ENCODE measurements at regions not wholly inside any gene's neighbourhood (a gene's known extent, or its start where the extent isn't known, plus 50 kb on each side); places are given as distances from the start of the nearest gene placed in this dataset.
"Not testable (repeated sequence)": the region's sequence is repeated elsewhere in the genome, so short reads cannot be mapped to it uniquely, and the experiment has no call there.

- CTCF ChIA-PET = no interaction called here
- 94% methylated on average over 2 of the region's 2 CpGs for WGBS (ENCODE audit: insufficient coverage)
- H3K4me3 Mint-ChIP-seq = no peak overlapping the region
Observed at GRCh38 chr21:35384375-35384774, 335.3 kb upstream of the RUNX1 start.

GRCh38 chr21:35382696-35383095, 333.6 kb upstream of the RUNX1 start:
- Histone ChIP-seq H3K4me1 (ENCODE audit: control insufficient read depth in 1 of 2, extremely low read depth in 1 of 2, insufficient read depth in 2 of 2, low read length in 2 of 2) (no peaks in the 10 kb centered on the region), H3K9me3 (no peaks in the 10 kb centered on the region), H3K27me3 (replicated peaks in 1 of 2; ENCODE audit: control insufficient read depth in 2 of 2, extremely low read depth in 1 of 2, insufficient read depth in 2 of 2, low read length in 1 of 2) (no peaks in the 10 kb centered on the region), H3K4me3 (ENCODE audit: control insufficient read depth in 1 of 2, extremely low read depth in 1 of 2, low read length in 1 of 2) (no peak overlapping the region), H3K36me3 (ENCODE audit: control insufficient read depth in 2 of 2, extremely low read depth in 1 of 2, insufficient read depth in 1 of 2, low read length in 1 of 2) (no peaks in the 10 kb centered on the region), H3K27ac (ENCODE audit: low read length) (no peak overlapping the region)
- H3K9me3 Mint-ChIP-seq = no peaks in the 10 kb centered on the region
- no peak overlapping the region for H3K4me3 Mint-ChIP-seq
- H3K4me1 Mint-ChIP-seq = no peaks in the 10 kb centered on the region
- POLR2A ChIA-PET = no interaction called here
- H3K27ac Mint-ChIP-seq = no peak overlapping the region
- DNase-seq (no peak), ATAC-seq (replicated peaks in 1 of 4) (no peak)
- CTCF ChIA-PET = interaction anchor here in 1 of 2 donors (0.7 kb wide), 1 partner anchor 448 kb away, joined by 4 read pairs; no protein-coding TSS in a partner anchor
- peaks cover 0 to 7% of the 10 kb centered on the region in 2 donors for H3K27me3 Mint-ChIP-seq
- 96% methylated on average over 3 of the region's 6 CpGs for whole genome bisulfite sequencing (ENCODE audit: insufficient coverage)
- no peaks in the 10 kb centered on the region for H3K36me3 Mint-ChIP-seq

More at GRCh38 chr21:35384375-35384774, 335.3 kb upstream of the RUNX1 start:
- Histone ChIP-seq H3K4me1 (ENCODE audit: control insufficient read depth in 1 of 2, extremely low read depth in 1 of 2, insufficient read depth in 2 of 2, low read length in 2 of 2) (no peaks in the 10 kb centered on the region), H3K27ac (ENCODE audit: low read length) (no peak overlapping the region), H3K4me3 (ENCODE audit: control insufficient read depth in 1 of 2, extremely low read depth in 1 of 2, low read length in 1 of 2) (no peak overlapping the region), H3K9me3 (no peaks in the 10 kb centered on the region), H3K27me3 (replicated peaks in 1 of 2; ENCODE audit: control insufficient read depth in 2 of 2, extremely low read depth in 1 of 2, insufficient read depth in 2 of 2, low read length in 1 of 2) (no peaks in the 10 kb centered on the region), H3K36me3 (ENCODE audit: control insufficient read depth in 2 of 2, extremely low read depth in 1 of 2, insufficient read depth in 1 of 2, low read length in 1 of 2) (no peaks in the 10 kb centered on the region)
- H3K9me3 Mint-ChIP-seq = peaks cover 0 to 7% (median 6%) of the 10 kb centered on the region in 3 donors
- H3K27ac Mint-ChIP-seq = no peak overlapping the region
- no peak for DNase-seq
- H3K27me3 Mint-ChIP-seq = peaks cover 0 to 7% of the 10 kb centered on the region in 2 donors
- POLR2A ChIA-PET = no interaction called here
- no peaks in the 10 kb centered on the region for H3K4me1 Mint-ChIP-seq
- no peaks in the 10 kb centered on the region for H3K36me3 Mint-ChIP-seq
- ATAC-seq (replicated peaks in 1 of 4) = no peak

- Mint-ChIP-seq H3K4me1 (no peaks in the 10 kb centered on the region), H3K27ac (no peak overlapping the region), H3K9me3 (no peaks in the 10 kb centered on the region), H3K4me3 (no peak overlapping the region), H3K27me3 (peaks cover 0 to 7% of the 10 kb centered on the region in 2 donors), H3K36me3 (no peaks in the 10 kb centered on the region)
- ChIA-PET CTCF (no interaction called here), POLR2A (no interaction called here)
- Histone ChIP-seq H3K27ac (ENCODE audit: low read length) (no peak overlapping the region), H3K36me3 (ENCODE audit: control insufficient read depth in 2 of 2, extremely low read depth in 1 of 2, insufficient read depth in 1 of 2, low read length in 1 of 2) (no peaks in the 10 kb centered on the region), H3K4me3 (ENCODE audit: control insufficient read depth in 1 of 2, extremely low read depth in 1 of 2, low read length in 1 of 2) (no peak overlapping the region), H3K4me1 (ENCODE audit: control insufficient read depth in 1 of 2, extremely low read depth in 1 of 2, insufficient read depth in 2 of 2, low read length in 2 of 2) (no peaks in the 10 kb centered on the region), H3K27me3 (replicated peaks in 1 of 2; ENCODE audit: control insufficient read depth in 2 of 2, extremely low read depth in 1 of 2, insufficient read depth in 2 of 2, low read length in 1 of 2) (no peaks in the 10 kb centered on the region), H3K9me3 (no peaks in the 10 kb centered on the region)
- DNase-seq = no peak
- 87% methylated on average over 4 of the region's 6 CpGs for WGBS (ENCODE audit: insufficient coverage)
- ATAC-seq (replicated peaks in 1 of 4) = no peak
Observed at GRCh38 chr21:35381743-35382310, 332.7 kb upstream of the RUNX1 start.

- H3K4me1 ChIP-seq (ENCODE audit: control insufficient read depth in 1 of 2, extremely low read depth in 1 of 2, insufficient read depth in 2 of 2, low read length in 2 of 2); H3K27ac Mint-ChIP-seq; H3K9me3 Mint-ChIP-seq; H3K27ac ChIP-seq (ENCODE audit: low read length); H3K4me3 ChIP-seq (ENCODE audit: control insufficient read depth in 1 of 2, extremely low read depth in 1 of 2, low read length in 1 of 2); H3K36me3 ChIP-seq (ENCODE audit: control insufficient read depth in 2 of 2, extremely low read depth in 1 of 2, insufficient read depth in 1 of 2, low read length in 1 of 2); H3K4me1 Mint-ChIP-seq; POLR2A ChIA-PET; CTCF ChIA-PET; H3K4me3 Mint-ChIP-seq; H3K27me3 Mint-ChIP-seq; ATAC-seq (replicated peaks in 1 of 4); H3K9me3 ChIP-seq; DNase-seq; H3K36me3 Mint-ChIP-seq; H3K27me3 ChIP-seq (replicated peaks in 1 of 2; ENCODE audit: control insufficient read depth in 2 of 2, extremely low read depth in 1 of 2, insufficient read depth in 2 of 2, low read length in 1 of 2): not testable (repeated sequence)
- 100% methylated on average over 1 of the region's 3 CpGs for WGBS (ENCODE audit: insufficient coverage)
Observed at GRCh38 chr21:35380304-35380703, 331.2 kb upstream of the RUNX1 start.

- H3K9me3 ChIP-seq = no peaks in the 10 kb centered on the region
- H3K27me3 ChIP-seq (replicated peaks in 1 of 2; ENCODE audit: control insufficient read depth in 2 of 2, extremely low read depth in 1 of 2, insufficient read depth in 2 of 2, low read length in 1 of 2) = no peaks in the 10 kb centered on the region
- H3K4me1 Mint-ChIP-seq = no peaks in the 10 kb centered on the region
- POLR2A ChIA-PET = no interaction called here
- ATAC-seq (replicated peaks in 1 of 4) = no peak
- H3K27me3 Mint-ChIP-seq = no peaks in the 10 kb centered on the region
- no peaks in the 10 kb centered on the region for H3K36me3 Mint-ChIP-seq
- no peak overlapping the region for H3K27ac ChIP-seq (ENCODE audit: low read length)
- 100% methylated on average over 1 of the region's 1 CpG for WGBS (ENCODE audit: insufficient coverage)
- H3K4me1 ChIP-seq (ENCODE audit: control insufficient read depth in 1 of 2, extremely low read depth in 1 of 2, insufficient read depth in 2 of 2, low read length in 2 of 2) = no peaks in the 10 kb centered on the region
- no peaks in the 10 kb centered on the region for H3K9me3 Mint-ChIP-seq
- CTCF ChIA-PET = no interaction called here
- peak overlapping the region in 1 of 2 donors; percentile 50 for H3K27ac Mint-ChIP-seq
- no peak overlapping the region for H3K4me3 Mint-ChIP-seq
- no peak overlapping the region for H3K4me3 ChIP-seq (ENCODE audit: control insufficient read depth in 1 of 2, extremely low read depth in 1 of 2, low read length in 1 of 2)
- H3K36me3 ChIP-seq (ENCODE audit: control insufficient read depth in 2 of 2, extremely low read depth in 1 of 2, insufficient read depth in 1 of 2, low read length in 1 of 2) = no peaks in the 10 kb centered on the region
- DNase-seq = no peak
Observed at GRCh38 chr21:35378881-35379280, 329.8 kb upstream of the RUNX1 start.

- no peaks in the 10 kb centered on the region for H3K4me1 ChIP-seq (ENCODE audit: control insufficient read depth in 1 of 2, extremely low read depth in 1 of 2, insufficient read depth in 2 of 2, low read length in 2 of 2)
- ChIA-PET POLR2A (no interaction called here), CTCF (no interaction called here)
- H3K27ac ChIP-seq (ENCODE audit: low read length) = no peak overlapping the region
- H3K36me3 ChIP-seq (ENCODE audit: control insufficient read depth in 2 of 2, extremely low read depth in 1 of 2, insufficient read depth in 1 of 2, low read length in 1 of 2) = no peaks in the 10 kb centered on the region
- Mint-ChIP-seq H3K36me3 (no peaks in the 10 kb centered on the region), H3K4me3 (no peak overlapping the region), H3K27me3 (no peaks in the 10 kb centered on the region), H3K9me3 (no peaks in the 10 kb centered on the region), H3K4me1 (no peaks in the 10 kb centered on the region), H3K27ac (no peak overlapping the region)
- H3K4me3 ChIP-seq (ENCODE audit: control insufficient read depth in 1 of 2, extremely low read depth in 1 of 2, low read length in 1 of 2) = no peak overlapping the region
- H3K9me3 ChIP-seq = no peaks in the 10 kb centered on the region
- 78% methylated on average over 3 of the region's 7 CpGs for WGBS (ENCODE audit: insufficient coverage)
- H3K27me3 ChIP-seq (replicated peaks in 1 of 2; ENCODE audit: control insufficient read depth in 2 of 2, extremely low read depth in 1 of 2, insufficient read depth in 2 of 2, low read length in 1 of 2) = no peaks in the 10 kb centered on the region
- DNase-seq = no peak
- ATAC-seq (replicated peaks in 1 of 4) = no peak
Observed at GRCh38 chr21:35377505-35378090, 328.5 kb upstream of the RUNX1 start.
